GM23338 (cell line): ENCODE measurements at regions not wholly inside any gene's neighbourhood (a gene's known extent, or its start where the extent isn't known, plus 50 kb on each side); places are given as distances from the start of the nearest gene placed in this dataset.

Source experiments
- ATAC-seq: fragments of 200-7000 bp; cut with Tn5 transposase; 3 replicates; pipeline ENCODE4 v1.9.1; 2020
- DNase-seq: peaks from one replicate; pipeline ENCODE4 v3.0.0-alpha.2; 2015; ENCODE audit warnings: low spot score
- H2AFZ ChIP-seq: fragments of 200-600 bp; sonication (generic); 2 replicates; pipeline ENCODE4 v1.8.0; 2016; ENCODE audit warnings: antibody characterized with exemption, mild to moderate bottlenecking, moderate library complexity
- H3F3A ChIP-seq: fragments of 200-600 bp; sonication (generic); replicated peaks from 2 replicates; pipeline ENCODE4 v1.8.0; 2017; ENCODE audit warnings: antibody characterized with exemption, mixed run types, low read depth
- H3K27ac ChIP-seq: fragments of 200-600 bp; sonication (generic); 2 replicates; pipeline ENCODE4 v1.6.1; 2016; ENCODE audit warnings: low read depth
- H3K27me3 ChIP-seq: fragments of 200-600 bp; sonication (generic); 2 replicates; pipeline ENCODE4 v1.8.0; 2016; ENCODE audit warnings: mild to moderate bottlenecking, mixed run types, moderate library complexity; ENCODE audit not compliant: insufficient read depth
- H3K36me3 ChIP-seq: fragments of 200-600 bp; sonication (generic); 2 replicates; pipeline ENCODE4 v1.8.0; 2016; ENCODE audit warnings: mild to moderate bottlenecking; ENCODE audit not compliant: insufficient read depth
- H3K4me1 ChIP-seq: fragments of 200-600 bp; sonication (generic); 2 replicates; pipeline ENCODE4 v1.8.0; 2016; ENCODE audit warnings: mild to moderate bottlenecking, moderate library complexity; ENCODE audit not compliant: insufficient read depth
- H3K4me2 ChIP-seq: fragments of 200-600 bp; sonication (generic); 2 replicates; pipeline ENCODE4 v1.7.1; 2017; ENCODE audit warnings: mixed run types
- H3K4me3 ChIP-seq: fragments of 200-600 bp; sonication (generic); 2 replicates; pipeline ENCODE4 v1.6.1; 2016; ENCODE audit warnings: mixed run types
- H3K79me2 ChIP-seq: fragments of 200-600 bp; sonication (generic); replicated peaks from 2 replicates; pipeline ENCODE4 v1.8.0; 2017; ENCODE audit warnings: mild to moderate bottlenecking; ENCODE audit not compliant: insufficient read depth
- H3K9me2 ChIP-seq: fragments of 200-600 bp; sonication (generic); 2 replicates; pipeline ENCODE4 v1.8.0; 2017; ENCODE audit not compliant: insufficient read depth
- H4K20me1 ChIP-seq: fragments of 200-600 bp; sonication (generic); replicated peaks from 2 replicates; pipeline ENCODE4 v1.8.0; 2017; ENCODE audit warnings: mild to moderate bottlenecking; ENCODE audit not compliant: insufficient read depth
- H3K27ac Mint-ChIP-seq: 2 replicates; pipeline ENCODE4 v1.8.0; 2020; ENCODE audit warnings: inconsistent platforms, mild to moderate bottlenecking, moderate library complexity, mixed read lengths
- H3K27me3 Mint-ChIP-seq: 3 replicates; pipeline ENCODE4 v1.8.0; 2022; ENCODE audit warnings: low read depth, mild to moderate bottlenecking, moderate library complexity, mixed read lengths, inconsistent platforms; ENCODE audit not compliant: insufficient read depth, poor library complexity
- H3K36me3 Mint-ChIP-seq: 3 replicates; pipeline ENCODE4 v1.8.0; 2021; ENCODE audit warnings: low read depth, mild to moderate bottlenecking, inconsistent platforms, moderate library complexity, mixed read lengths
- H3K4me1 Mint-ChIP-seq: 3 replicates; pipeline ENCODE4 v1.8.0; 2020; ENCODE audit warnings: mild to moderate bottlenecking, inconsistent platforms, mixed read lengths
- H3K4me3 Mint-ChIP-seq: 3 replicates; pipeline ENCODE4 v1.8.0; 2021; ENCODE audit warnings: moderate library complexity, mild to moderate bottlenecking, inconsistent platforms, mixed read lengths
- H3K9me3 Mint-ChIP-seq: 3 replicates; pipeline ENCODE4 v1.8.0; 2020; ENCODE audit warnings: moderate library complexity, mild to moderate bottlenecking, inconsistent platforms, mixed read lengths
- CTCF ChIP-seq, 2 experiments: fragments of 200-600 bp in 1 of 2; sonication (generic) in 1 of 2; conservative IDR thresholded peaks; 2 replicates each; pipeline versions ENCODE4 v1.5.1 to v1.6.1; 2016 to 2017; ENCODE audit warnings: antibody characterized with exemption in 2 of 2, low read depth in 2 of 2, mild to moderate bottlenecking in 2 of 2, moderate library complexity in 1 of 2
- ETS1 ChIP-seq: IDR thresholded peaks from 2 replicates; pipeline ENCODE4 v1.6.1; 2016; ENCODE audit warnings: antibody characterized with exemption
- EZH2 ChIP-seq: fragments of 200-600 bp; sonication (generic); IDR thresholded peaks from one replicate; pipeline ENCODE4 v1.8.0; 2017; ENCODE audit warnings: antibody characterized with exemption, mild to moderate bottlenecking, low read depth; ENCODE audit not compliant: unreplicated experiment
- JUNB ChIP-seq: IDR thresholded peaks from one replicate; pipeline ENCODE4 v1.6.1; 2016; ENCODE audit warnings: antibody characterized with exemption; ENCODE audit not compliant: unreplicated experiment
- NANOG ChIP-seq: IDR thresholded peaks from 2 replicates; pipeline ENCODE4 v1.6.1; 2016; ENCODE audit warnings: antibody characterized with exemption, borderline replicate concordance
- POLR2AphosphoS5 ChIP-seq: IDR thresholded peaks from 2 replicates; pipeline ENCODE4 v1.6.1; 2016; ENCODE audit warnings: antibody characterized with exemption, low read depth
- STAT1 ChIP-seq: IDR thresholded peaks from one replicate; pipeline ENCODE4 v1.6.1; 2016; ENCODE audit warnings: antibody characterized with exemption; ENCODE audit not compliant: unreplicated experiment
- TF ChIP-seq, protein P1 (sequence below): fragments of 250-450 bp; sonication (Bioruptor Pico); IDR thresholded peaks from 2 replicates; pipeline ENCODE4 v1.5.0; 2020; ENCODE audit warnings: mild to moderate bottlenecking, moderate library complexity

DNA sequence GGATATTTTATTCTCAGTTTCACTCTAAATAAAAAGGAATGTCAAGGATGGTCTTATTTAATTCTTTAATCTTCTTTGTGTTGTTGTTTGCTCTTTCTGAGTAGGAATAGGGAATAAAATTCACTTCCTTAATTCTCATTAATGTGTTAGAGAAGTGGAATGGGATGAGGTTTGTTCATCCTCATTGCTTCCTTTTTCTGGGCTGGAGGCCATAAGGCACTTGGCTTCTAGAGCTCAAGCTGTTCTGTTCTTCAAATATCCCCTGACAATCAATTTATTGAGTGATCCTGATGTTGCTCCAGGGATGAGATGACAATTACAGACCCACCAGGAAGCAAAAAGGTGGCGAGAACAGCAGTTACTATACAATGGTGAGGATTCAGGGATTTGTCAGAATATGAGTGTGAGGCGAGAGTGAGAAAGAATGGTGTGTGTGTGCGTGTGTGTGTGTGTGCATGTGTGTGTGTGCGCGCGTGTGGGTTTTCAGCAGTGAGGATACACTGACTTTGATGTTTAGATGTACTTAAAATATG lies 557.6 kb upstream of the FANCL start:
- H3K4me2 ChIP-seq, result no peak overlapping the region
- Mint-ChIP-seq H3K4me1 (0 out of 3 replicates have a peak, but pooled peaks cover 2% of the 10 kb centered on the region), H3K36me3 (no peaks in the 10 kb centered on the region), H3K9me3 (no peaks in the 10 kb centered on the region), H3K27ac (no peak overlapping the region), H3K27me3 (no peaks in the 10 kb centered on the region), H3K4me3 (no peak overlapping the region)
- TF ChIP-seq NANOG, result no peak
- H3K27ac ChIP-seq, result no peak overlapping the region
- no peaks in the 10 kb centered on the region for H4K20me1 ChIP-seq
- no peak for ATAC-seq
- H3K4me3 ChIP-seq, result no peak overlapping the region
- DNase-seq, result no peak
- H3K79me2 ChIP-seq, result no peaks in the 10 kb centered on the region
- H3K36me3 ChIP-seq, result no peaks in the 10 kb centered on the region
- H2AFZ ChIP-seq, result no peak overlapping the region
- H3K4me1 ChIP-seq, result no peaks in the 10 kb centered on the region
- no peaks in the 10 kb centered on the region for H3K27me3 ChIP-seq
- no peaks in the 10 kb centered on the region for H3F3A ChIP-seq
- H3K9me2 ChIP-seq, result no peaks in the 10 kb centered on the region

DNA sequence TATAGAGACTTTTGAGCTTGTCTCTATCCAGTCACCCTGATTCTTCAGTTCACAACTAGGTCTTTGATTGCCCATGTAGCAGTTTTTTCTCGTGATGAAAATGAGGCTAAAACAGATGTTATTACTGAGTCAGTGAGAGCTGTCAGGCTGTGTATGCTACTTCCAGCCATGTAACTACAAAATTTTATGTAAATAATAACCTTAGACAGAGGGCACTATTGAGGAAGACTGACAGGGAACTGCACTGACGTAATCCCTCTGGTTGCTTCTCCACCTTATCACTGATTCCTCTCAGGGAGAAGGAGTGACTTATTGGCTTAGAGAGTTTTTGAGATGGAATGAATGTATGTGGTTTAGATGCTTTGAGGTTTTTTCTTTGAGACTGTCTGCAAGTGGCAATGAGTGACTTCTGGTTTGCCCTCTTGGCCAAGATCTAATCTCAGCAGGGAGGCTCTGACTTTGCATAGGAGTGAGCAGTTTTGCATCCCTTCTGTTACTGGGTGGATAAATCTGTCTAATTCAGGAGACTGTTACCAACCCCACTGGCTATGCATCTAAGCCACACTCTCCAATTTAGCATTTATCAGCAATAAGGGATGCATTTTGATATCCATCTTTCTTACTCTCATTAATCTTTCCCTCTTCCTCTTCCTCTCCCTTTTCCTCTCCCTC lies 555.2 kb upstream of the FANCL start:
- Histone ChIP-seq H3K36me3 (no peaks in the 10 kb centered on the region), H4K20me1 (no peaks in the 10 kb centered on the region), H3K27me3 (no peaks in the 10 kb centered on the region), H2AFZ (no peak overlapping the region), H3F3A (no peaks in the 10 kb centered on the region), H3K27ac (no peak overlapping the region), H3K4me3 (no peak overlapping the region), H3K4me2 (no peak overlapping the region), H3K4me1 (no peaks in the 10 kb centered on the region), H3K79me2 (no peaks in the 10 kb centered on the region), H3K9me2 (no peaks in the 10 kb centered on the region)
- no peaks in the 10 kb centered on the region for H3K9me3 Mint-ChIP-seq
- H3K4me3 Mint-ChIP-seq, result no peak overlapping the region
- H3K27ac Mint-ChIP-seq, result no peak overlapping the region
- DNase-seq (no peak), ATAC-seq (no peak)
- H3K27me3 Mint-ChIP-seq, result no peaks in the 10 kb centered on the region
- H3K4me1 Mint-ChIP-seq, result no peaks in the 10 kb centered on the region
- H3K36me3 Mint-ChIP-seq, result no peaks in the 10 kb centered on the region
- no peak for TF ChIP-seq EZH2
- no peak for TF ChIP-seq ETS1
- TF ChIP-seq STAT1, result no peak
- TF ChIP-seq JUNB, result no peak
- no peak for TF ChIP-seq POLR2AphosphoS5

- no peak for DNase-seq
- Mint-ChIP-seq H3K4me3 (no peak overlapping the region), H3K36me3 (no peaks in the 10 kb centered on the region), H3K27me3 (no peaks in the 10 kb centered on the region), H3K4me1 (no peaks in the 10 kb centered on the region), H3K27ac (no peak overlapping the region), H3K9me3 (no peaks in the 10 kb centered on the region)
- Histone ChIP-seq H3K27me3 (no peaks in the 10 kb centered on the region), H3F3A (no peaks in the 10 kb centered on the region), H3K36me3 (no peaks in the 10 kb centered on the region), H3K4me3 (no peak overlapping the region), H3K4me2 (no peak overlapping the region), H3K27ac (no peak overlapping the region), H3K9me2 (no peaks in the 10 kb centered on the region), H3K4me1 (no peaks in the 10 kb centered on the region), H3K79me2 (no peaks in the 10 kb centered on the region), H4K20me1 (no peaks in the 10 kb centered on the region), H2AFZ (no peak overlapping the region)
- ATAC-seq, result no peak
- TF ChIP-seq POLR2AphosphoS5, result no peak
- TF ChIP-seq EZH2, result no peak
- TF ChIP-seq, protein P1, sequence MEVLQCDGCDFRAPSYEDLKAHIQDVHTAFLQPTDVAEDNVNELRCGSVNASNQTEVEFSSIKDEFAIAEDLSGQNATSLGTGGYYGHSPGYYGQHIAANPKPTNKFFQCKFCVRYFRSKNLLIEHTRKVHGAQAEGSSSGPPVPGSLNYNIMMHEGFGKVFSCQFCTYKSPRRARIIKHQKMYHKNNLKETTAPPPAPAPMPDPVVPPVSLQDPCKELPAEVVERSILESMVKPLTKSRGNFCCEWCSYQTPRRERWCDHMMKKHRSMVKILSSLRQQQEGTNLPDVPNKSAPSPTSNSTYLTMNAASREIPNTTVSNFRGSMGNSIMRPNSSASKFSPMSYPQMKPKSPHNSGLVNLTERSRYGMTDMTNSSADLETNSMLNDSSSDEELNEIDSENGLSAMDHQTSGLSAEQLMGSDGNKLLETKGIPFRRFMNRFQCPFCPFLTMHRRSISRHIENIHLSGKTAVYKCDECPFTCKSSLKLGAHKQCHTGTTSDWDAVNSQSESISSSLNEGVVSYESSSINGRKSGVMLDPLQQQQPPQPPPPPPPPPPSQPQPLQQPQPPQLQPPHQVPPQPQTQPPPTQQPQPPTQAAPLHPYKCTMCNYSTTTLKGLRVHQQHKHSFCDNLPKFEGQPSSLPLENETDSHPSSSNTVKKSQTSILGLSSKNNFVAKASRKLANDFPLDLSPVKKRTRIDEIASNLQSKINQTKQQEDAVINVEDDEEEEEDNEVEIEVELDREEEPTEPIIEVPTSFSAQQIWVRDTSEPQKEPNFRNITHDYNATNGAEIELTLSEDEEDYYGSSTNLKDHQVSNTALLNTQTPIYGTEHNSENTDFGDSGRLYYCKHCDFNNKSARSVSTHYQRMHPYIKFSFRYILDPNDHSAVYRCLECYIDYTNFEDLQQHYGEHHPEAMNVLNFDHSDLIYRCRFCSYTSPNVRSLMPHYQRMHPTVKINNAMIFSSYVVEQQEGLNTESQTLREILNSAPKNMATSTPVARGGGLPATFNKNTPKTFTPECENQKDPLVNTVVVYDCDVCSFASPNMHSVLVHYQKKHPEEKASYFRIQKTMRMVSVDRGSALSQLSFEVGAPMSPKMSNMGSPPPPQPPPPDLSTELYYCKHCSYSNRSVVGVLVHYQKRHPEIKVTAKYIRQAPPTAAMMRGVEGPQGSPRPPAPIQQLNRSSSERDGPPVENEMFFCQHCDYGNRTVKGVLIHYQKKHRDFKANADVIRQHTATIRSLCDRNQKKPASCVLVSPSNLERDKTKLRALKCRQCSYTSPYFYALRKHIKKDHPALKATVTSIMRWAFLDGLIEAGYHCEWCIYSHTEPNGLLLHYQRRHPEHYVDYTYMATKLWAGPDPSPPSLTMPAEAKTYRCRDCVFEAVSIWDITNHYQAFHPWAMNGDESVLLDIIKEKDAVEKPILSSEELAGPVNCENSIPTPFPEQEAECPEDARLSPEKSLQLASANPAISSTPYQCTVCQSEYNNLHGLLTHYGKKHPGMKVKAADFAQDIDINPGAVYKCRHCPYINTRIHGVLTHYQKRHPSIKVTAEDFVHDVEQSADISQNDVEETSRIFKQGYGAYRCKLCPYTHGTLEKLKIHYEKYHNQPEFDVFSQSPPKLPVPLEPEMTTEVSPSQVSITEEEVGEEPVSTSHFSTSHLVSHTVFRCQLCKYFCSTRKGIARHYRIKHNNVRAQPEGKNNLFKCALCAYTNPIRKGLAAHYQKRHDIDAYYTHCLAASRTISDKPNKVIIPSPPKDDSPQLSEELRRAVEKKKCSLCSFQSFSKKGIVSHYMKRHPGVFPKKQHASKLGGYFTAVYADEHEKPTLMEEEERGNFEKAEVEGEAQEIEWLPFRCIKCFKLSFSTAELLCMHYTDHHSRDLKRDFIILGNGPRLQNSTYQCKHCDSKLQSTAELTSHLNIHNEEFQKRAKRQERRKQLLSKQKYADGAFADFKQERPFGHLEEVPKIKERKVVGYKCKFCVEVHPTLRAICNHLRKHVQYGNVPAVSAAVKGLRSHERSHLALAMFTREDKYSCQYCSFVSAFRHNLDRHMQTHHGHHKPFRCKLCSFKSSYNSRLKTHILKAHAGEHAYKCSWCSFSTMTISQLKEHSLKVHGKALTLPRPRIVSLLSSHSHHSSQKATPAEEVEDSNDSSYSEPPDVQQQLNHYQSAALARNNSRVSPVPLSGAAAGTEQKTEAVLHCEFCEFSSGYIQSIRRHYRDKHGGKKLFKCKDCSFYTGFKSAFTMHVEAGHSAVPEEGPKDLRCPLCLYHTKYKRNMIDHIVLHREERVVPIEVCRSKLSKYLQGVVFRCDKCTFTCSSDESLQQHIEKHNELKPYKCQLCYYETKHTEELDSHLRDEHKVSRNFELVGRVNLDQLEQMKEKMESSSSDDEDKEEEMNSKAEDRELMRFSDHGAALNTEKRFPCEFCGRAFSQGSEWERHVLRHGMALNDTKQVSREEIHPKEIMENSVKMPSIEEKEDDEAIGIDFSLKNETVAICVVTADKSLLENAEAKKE (CRISPR knock-in tag), result no peak
- TF ChIP-seq CTCF (conservative IDR thresholded peaks at IDR 0.05; ENCODE audit: low read depth in 2 of 2), result no peak
These were observed 553.8 kb upstream of the FANCL start for GRCh38 chr2:58794916-58795315.
